Endothelial cell (in vitro differentiated cells): ENCODE measurements at regions not wholly inside any gene's neighbourhood (a gene's known extent, or its start where the extent isn't known, plus 50 kb on each side); places are given as distances from the start of the nearest gene placed in this dataset.

Source experiments
- DNase-seq: peaks from one replicate; pipeline ENCODE4 v3.0.0; 2021; ENCODE audit warnings: low spot score
- H3K27ac Mint-ChIP-seq: one replicate; pipeline ENCODE4 v1.8.0; 2021; ENCODE audit warnings: mixed read lengths, inconsistent platforms; ENCODE audit not compliant: unreplicated experiment
- H3K27me3 Mint-ChIP-seq: one replicate; pipeline ENCODE4 v1.8.0; 2021; ENCODE audit warnings: mild to moderate bottlenecking, moderate library complexity, mixed read lengths, inconsistent platforms; ENCODE audit not compliant: unreplicated experiment
- H3K36me3 Mint-ChIP-seq: one replicate; pipeline ENCODE4 v1.8.0; 2021; ENCODE audit warnings: mild to moderate bottlenecking, low read depth, mixed read lengths, inconsistent platforms; ENCODE audit not compliant: unreplicated experiment
- H3K4me1 Mint-ChIP-seq: one replicate; pipeline ENCODE4 v1.8.0; 2021; ENCODE audit warnings: mild to moderate bottlenecking, mixed read lengths, inconsistent platforms; ENCODE audit not compliant: unreplicated experiment
- H3K4me3 Mint-ChIP-seq: one replicate; pipeline ENCODE4 v1.8.0; 2021; ENCODE audit warnings: mild to moderate bottlenecking, mixed read lengths, inconsistent platforms; ENCODE audit not compliant: unreplicated experiment
- H3K9me3 Mint-ChIP-seq: one replicate; pipeline ENCODE4 v1.8.0; 2021; ENCODE audit warnings: mixed read lengths, inconsistent platforms; ENCODE audit not compliant: unreplicated experiment
- TF ChIP-seq, protein P1 (sequence below): fragments of 200-600 bp; sonication (generic); IDR thresholded peaks from one replicate; pipeline ENCODE4 v1.5.0; 2021; ENCODE audit warnings: antibody characterized with exemption; ENCODE audit not compliant: unreplicated experiment

DNA sequence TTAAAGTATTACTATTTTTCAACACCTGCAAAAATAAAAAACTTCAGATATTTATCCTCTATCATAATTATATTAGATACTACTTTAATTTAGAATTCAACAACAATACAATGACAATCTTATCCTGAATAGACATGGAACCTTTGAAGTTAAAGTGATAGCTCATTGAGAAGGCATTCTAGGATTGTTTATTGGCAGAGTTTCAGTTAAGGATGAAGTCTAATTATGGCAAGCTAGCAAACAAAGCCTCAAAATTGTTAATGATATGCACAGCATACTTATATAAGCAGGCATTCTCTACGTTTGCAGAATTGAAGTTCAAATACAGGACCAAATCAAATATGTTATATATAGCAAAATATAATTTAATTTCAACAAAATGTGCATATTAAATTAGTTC, 91.2 kb upstream of the ABI3BP start:
- no peak for DNase-seq
- Mint-ChIP-seq H3K4me1 (no peaks in the 10 kb centered on the region), H3K27me3 (peaks cover 3% of the 10 kb centered on the region), H3K36me3 (no peaks in the 10 kb centered on the region), H3K4me3 (no peak overlapping the region), H3K9me3 (no peaks in the 10 kb centered on the region), H3K27ac (no peak overlapping the region)
- TF ChIP-seq, protein P1, sequence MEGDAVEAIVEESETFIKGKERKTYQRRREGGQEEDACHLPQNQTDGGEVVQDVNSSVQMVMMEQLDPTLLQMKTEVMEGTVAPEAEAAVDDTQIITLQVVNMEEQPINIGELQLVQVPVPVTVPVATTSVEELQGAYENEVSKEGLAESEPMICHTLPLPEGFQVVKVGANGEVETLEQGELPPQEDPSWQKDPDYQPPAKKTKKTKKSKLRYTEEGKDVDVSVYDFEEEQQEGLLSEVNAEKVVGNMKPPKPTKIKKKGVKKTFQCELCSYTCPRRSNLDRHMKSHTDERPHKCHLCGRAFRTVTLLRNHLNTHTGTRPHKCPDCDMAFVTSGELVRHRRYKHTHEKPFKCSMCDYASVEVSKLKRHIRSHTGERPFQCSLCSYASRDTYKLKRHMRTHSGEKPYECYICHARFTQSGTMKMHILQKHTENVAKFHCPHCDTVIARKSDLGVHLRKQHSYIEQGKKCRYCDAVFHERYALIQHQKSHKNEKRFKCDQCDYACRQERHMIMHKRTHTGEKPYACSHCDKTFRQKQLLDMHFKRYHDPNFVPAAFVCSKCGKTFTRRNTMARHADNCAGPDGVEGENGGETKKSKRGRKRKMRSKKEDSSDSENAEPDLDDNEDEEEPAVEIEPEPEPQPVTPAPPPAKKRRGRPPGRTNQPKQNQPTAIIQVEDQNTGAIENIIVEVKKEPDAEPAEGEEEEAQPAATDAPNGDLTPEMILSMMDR, result no peak

DNA sequence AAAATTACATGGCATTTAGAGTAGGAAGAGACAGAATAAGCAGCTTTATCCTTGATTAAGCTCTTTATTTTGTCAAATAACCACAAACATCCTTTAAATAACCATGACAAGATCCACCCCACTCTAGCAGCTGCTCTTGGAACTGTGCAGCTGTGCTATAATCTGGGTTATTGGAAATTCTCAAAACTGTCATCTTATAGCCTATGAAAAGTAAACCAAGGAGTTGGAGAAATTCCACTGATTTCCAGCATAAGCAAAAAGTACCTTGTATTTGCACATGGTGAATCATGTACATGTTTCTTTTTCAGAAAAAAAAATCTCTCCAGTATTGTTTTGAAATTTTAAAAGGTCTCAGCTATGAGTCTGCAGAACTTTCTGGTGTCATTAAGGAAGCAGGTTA, 88.8 kb upstream of the ABI3BP start:
- H3K9me3 Mint-ChIP-seq, result no peaks in the 10 kb centered on the region
- H3K27me3 Mint-ChIP-seq, result peaks cover 1% of the 10 kb centered on the region
- no peaks in the 10 kb centered on the region for H3K36me3 Mint-ChIP-seq
- no peak overlapping the region for H3K4me3 Mint-ChIP-seq
- TF ChIP-seq, protein P1, result no peak
- DNase-seq, result no peak
- no peak overlapping the region for H3K27ac Mint-ChIP-seq
- H3K4me1 Mint-ChIP-seq, result no peaks in the 10 kb centered on the region

GRCh38 chr3:101081446-101081845, 88.2 kb upstream of the ABI3BP start:
- Mint-ChIP-seq H3K4me3 (no peak overlapping the region), H3K36me3 (no peaks in the 10 kb centered on the region)
- DNase-seq, result no peak

GRCh38 chr3:101077361-101078011, 84.3 kb upstream of the ABI3BP start:
- H3K27me3 Mint-ChIP-seq, result no peaks in the 10 kb centered on the region
- TF ChIP-seq, protein P1, result no peak

More at GRCh38 chr3:101081446-101081845, 88.2 kb upstream of the ABI3BP start:
- Mint-ChIP-seq H3K4me1 (no peaks in the 10 kb centered on the region), H3K27me3 (peaks cover 1% of the 10 kb centered on the region), H3K9me3 (no peaks in the 10 kb centered on the region), H3K27ac (no peak overlapping the region)
- TF ChIP-seq, protein P1, result no peak

DNA sequence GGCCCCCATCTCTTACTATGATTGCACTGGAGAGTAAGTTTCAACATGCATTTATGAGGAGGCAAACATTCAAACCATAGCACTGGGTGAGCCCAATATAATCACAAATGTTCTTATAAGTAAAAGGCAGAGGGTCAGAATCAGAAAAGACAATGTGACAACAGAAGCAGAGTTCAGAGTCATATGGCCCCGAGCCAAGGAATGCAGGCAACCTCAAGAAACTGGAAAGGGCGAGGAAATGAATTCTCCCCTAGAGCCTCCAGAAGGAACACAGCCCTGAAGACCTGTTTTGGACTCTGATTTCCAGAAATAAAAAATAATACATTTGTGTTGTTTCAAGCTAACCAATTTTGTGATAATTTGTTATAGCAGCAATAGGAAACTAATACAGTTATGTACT, 81.3 kb upstream of the ABI3BP start:
- no peaks in the 10 kb centered on the region for H3K4me1 Mint-ChIP-seq

More at GRCh38 chr3:101077361-101078011, 84.3 kb upstream of the ABI3BP start:
- H3K27ac Mint-ChIP-seq, result no peak overlapping the region
- DNase-seq, result no peak
- no peaks in the 10 kb centered on the region for H3K36me3 Mint-ChIP-seq
- H3K4me3 Mint-ChIP-seq, result no peak overlapping the region
- H3K9me3 Mint-ChIP-seq, result no peaks in the 10 kb centered on the region
- H3K4me1 Mint-ChIP-seq, result no peaks in the 10 kb centered on the region

More for the DNA sequence above, 81.3 kb upstream of the ABI3BP start:
- TF ChIP-seq, protein P1, result no peak
- H3K27me3 Mint-ChIP-seq, result peaks cover 1% of the 10 kb centered on the region
- H3K4me3 Mint-ChIP-seq, result no peak overlapping the region
- H3K9me3 Mint-ChIP-seq, result no peaks in the 10 kb centered on the region
- no peak overlapping the region for H3K27ac Mint-ChIP-seq
- H3K36me3 Mint-ChIP-seq, result no peaks in the 10 kb centered on the region
- no peak for DNase-seq
